Kasumi-1 (cell line): ENCODE measurements at regions not wholly inside any gene's neighbourhood (a gene's known extent, or its start where the extent isn't known, plus 50 kb on each side); places are given as distances from the start of the nearest gene placed in this dataset.

Experiments
- DNase-seq, 2 experiments: peaks; one replicate each; lab custom pipeline; 2025; lab: John Stamatoyannopoulos, UW

DNA sequence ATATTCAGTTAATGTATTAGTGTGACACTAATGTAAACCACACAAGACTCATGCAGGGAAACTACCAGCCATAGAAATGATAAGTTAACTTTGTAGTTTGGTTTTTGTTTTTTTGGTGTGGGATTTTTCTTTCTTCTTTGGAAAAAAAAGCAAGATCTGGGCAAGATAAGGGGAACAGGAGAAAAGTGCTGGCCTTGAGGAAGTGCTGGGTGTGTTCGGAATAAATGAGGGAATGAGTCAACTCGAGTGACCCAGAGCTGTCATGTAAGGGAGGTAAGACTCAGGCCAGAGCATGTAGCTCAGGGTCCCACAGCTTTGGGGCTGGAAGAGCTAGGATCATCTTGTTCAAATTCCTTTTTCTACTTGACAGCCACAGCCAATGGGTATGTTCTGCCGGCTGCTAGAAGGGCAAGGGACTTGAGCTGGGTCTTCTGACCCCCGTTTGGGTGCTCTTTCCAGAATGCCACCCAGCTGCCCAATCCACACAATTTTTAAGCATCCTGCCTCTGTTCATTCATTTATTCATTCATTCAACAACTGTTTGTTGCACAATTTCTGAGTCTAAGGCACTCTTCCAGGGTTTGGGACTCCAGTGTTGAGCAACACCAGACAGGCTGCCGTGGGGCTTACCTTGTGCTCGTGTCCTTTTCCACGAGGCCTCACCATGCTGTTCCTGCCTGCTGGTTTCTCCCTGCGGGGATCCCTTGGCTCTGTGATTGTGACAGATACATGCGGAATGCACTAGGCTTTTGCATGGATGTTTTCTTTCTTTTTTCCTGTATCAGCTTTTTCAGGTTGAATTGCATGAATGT lies 54.5 kb downstream of the CLDN34 start:
- no peak for DNase-seq

DNA sequence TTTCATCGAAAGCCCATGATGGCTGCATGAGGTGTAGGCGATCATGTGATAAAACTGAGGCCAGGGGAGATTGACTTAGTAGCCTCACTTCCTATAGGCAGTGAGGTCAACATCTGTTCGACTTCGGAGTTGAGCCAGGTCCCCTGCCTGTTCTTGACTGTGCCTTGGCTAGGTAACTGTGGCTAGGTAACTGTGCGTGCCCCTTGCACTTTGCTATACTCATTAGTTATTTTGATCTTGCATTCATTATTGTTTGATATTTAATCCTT lies 55.0 kb downstream of the CLDN34 start:
- DNase-seq = no peak

DNA sequence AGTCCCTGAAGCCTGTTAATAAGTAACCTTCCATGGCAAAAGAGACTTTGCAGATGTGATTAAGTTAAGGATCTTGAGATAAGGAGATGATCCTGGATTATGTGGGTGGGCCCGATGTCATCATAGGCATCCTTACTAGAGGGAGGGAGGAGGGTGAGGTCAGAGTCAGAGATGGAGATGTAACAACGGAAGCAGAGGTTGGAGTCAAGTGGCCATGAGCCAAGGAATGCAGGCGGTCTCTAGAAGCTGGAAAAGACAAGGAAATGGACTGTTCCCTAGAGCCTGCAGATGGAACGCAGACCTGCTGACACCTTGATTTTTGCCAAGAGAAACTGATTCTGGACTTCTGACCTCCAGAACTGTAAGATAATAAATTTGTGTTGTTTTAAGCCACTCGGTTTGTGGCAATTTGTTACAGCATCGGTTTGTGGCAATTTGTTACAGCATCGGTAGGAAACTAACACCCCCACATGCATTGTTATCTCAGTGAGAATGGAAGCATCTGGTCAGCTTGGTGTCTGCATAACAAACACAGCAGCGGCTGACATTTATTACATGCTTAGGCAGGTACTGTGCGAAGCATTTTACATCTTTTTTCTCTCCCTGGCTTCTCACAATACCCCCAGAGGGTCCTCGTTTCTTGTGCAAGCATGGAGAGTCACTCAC lies 55.6 kb downstream of the CLDN34 start:
- DNase-seq = no peak

DNA sequence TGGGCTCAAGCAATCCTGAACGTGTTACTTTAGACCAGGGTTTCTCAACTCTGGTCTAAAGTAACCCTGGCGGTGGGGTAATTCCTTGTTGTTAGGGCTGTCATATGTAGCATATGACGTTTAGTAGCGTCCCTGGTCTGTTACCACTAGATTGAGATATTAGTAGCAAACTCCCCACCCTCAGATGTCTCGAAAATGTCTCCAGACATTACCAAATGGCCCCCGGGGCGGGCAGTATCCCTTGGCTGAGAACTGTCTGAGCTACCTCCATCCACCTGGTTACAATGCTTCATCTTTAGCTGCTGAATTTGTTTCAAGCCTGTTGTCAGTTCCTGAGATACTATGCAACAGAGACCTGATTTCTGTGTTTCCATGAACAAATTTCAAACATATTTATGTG lies 56.7 kb downstream of the CLDN34 start:
- DNase-seq = no peak

DNA sequence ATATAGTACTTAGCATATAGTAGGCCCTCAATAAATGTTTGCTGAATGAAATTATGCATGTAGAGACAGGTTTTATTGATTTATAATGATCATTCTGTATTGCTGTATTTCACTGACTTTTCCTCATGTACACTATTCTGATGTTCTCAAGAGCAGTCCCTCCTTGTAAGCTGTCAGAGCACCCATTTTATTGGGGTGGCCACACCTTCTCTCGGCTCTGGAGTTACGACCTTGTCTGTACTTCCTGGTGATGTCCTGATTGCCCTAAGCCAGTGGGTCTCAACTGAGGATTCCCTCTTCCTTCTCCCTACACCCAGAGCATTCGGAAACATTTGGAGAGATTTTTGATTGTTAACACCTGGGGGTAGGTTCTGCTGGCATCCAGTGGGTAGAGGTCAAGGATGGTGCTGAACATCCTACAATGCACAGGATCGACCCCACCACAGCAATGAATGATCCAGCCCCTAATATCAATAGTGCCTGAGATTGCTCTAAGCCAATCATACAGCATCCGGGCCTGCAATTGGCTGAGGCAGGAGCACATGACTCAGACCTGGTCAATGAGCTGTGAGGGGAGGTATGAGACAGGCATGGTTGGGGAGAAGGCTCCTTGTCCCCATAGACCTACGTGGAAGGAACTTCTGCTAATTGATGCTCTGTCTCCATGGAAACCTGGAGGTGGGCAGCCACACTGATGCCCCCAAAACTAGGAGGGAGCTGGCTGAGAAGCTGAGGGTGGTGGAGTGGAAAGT lies 58.8 kb downstream of the CLDN34 start:
- DNase-seq = no peak

DNA sequence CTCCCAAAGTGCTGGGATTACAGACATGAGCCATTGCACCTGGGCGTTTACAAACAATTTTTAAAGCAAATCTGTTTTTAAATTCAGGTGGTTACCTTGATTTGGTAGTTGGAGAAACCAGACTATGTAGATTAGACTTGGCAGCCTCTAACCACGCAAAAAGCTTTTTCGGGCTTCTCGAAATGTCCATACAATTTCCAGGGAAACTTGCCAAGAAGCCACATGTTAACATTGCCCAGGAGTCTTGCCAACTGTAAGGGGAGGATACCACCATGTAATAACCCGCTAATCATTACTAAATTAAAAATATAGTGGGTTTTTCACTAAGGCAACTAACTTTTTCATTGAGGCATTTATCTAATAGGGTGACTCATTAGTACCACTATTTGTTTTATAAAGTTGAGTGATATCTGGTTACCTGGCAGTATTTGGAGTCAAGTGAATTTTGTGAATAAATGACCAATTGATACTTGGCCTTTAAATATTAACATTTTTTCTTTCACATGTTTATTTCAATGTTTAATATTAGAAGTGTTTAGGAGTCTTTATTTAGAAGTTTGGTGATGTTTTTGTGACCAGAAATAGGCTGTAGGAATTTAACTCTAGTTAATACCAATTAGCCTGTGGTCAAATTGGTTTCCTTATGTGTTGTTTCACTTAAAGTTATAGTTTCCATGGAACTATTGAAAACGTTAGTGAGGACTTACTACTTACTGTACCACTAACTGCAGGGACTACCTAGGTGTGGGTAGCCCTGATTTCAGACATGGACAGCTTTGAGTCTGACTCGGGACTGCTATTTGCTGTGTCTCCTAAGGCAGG lies 61.3 kb downstream of the CLDN34 start:
- DNase-seq = no peak

DNA sequence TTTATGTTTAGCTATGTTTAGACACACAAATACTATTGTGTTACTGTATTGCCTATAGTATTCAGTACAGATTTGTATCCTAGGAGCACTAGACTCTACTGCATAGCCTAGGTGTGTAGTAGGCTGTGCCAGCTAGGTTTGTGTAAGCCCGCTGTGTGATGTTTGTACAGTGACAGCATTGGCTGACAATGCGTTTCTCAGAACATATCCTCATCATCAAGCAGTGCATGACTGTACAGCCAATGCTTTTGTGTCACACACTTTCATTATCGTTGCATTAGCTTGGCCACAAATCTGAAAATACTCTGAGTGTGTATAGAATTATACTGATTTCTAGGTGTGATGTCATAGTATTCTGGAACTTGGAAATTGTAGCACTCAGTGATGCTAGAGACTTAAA lies 63.4 kb downstream of the CLDN34 start:
- DNase-seq = no peak

DNA sequence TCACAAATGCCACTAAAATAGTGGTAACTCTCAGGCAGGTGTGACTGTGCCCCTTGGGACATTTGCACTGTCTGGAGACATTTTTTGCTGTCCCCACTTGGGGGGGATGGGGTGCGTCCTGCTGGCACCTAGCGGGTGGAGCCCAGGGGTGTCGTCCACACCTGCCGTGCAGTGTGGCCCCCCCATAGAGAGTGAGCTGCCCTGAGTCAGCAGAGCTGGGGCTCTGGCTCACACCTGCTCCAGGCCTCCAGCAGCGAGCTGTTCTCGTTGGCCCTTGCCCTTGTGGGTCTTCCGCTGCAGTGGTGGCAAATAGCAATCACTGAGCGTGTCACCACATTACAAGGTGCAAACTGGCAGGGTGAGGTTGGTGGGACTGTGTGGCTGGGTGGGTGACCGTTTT lies 64.6 kb downstream of the CLDN34 start:
- DNase-seq = no peak

DNA sequence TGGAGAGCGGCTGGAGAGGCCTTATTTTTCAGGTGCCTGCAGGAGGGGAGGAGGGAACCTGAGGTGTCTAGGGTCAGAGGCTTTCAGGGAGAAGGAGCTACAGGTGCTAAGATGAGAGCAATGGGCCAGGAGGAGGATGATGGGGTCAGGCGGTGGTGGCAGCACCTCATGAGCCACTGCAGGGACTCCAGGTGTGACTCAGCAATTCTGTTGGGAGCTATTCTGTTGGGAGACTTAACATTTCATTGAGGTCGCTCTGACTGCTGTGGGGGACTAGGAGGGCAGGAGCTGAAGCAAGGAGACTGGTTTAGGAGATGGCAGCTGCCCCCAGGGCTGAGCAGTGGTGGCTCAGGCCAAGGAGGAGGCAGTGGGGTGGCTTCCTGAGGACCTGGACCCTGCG lies 65.0 kb downstream of the CLDN34 start:
- no peak for DNase-seq

DNA sequence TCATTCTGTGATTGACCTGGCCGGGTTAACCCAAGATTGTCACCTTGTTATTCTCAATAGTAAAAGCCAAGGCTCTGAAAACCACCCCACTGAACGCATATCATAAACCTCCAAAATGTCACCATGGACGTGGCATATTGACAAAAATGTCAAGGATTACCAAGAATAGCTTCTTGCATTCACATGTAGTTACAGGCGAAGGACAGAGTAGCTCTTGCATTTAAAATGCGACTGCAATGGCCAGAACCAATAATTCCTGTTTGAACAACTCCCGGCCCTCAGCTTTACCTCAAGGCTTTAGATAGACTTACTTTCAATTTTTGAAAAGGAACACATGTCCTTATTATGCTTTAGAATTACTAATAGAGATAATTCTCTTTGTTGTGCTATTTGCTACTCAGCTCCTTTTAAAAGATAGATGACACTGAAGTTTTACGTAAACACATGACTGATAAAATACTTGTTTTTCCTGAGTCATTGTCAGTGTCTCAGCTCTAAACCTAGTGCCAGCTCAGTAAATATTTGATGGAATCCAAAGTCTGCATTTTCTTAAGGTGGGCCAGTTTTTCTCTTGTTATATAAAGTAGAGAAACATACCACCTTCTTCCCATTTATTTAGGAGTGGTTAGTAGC lies 66.3 kb downstream of the CLDN34 start:
- no peak for DNase-seq

DNA sequence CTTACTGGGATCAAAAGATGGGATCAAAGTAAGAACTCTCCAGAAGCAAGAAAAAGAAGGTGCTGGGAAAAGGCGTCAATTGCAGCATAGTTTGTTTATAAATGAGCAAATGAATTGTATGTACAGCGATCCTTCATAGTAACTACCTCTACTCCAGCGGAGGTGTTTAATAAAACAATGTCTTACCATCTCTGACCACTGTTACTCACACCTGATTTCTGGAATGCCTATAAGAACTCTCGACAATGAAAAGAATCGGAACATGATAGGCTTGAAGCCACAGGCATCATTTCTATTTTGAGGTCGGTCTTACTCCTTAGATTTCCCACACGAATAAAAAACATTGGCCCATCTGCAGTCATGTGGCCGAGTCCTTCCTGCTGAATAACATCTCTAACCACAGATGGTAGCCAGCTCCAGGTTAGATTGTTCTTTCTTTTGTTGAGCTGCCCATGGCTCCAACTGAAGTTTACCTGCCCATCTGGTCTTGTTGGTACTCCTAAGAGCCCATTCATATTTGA lies 67.6 kb downstream of the CLDN34 start:
- no peak for DNase-seq

DNA sequence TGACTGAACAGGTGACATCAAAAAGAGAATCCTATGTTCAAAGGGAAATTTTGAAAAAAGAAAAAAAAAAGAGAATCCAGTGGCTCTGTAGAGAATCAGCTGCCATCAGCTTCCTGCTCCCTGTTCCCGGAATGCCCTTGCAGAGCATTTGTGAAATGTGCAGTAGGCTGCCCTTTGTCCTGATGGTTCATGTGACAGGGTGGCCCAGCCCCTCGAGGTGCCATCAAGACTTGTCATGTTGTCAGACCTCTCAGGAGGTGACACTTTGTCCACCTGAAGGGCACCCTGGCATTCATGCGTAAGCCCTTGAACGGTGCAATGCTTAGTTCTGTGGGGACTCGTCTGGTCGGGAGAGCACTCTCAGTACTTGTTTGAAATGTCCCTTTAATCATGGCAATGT lies 71.4 kb downstream of the CLDN34 start:
- no peak for DNase-seq

DNA sequence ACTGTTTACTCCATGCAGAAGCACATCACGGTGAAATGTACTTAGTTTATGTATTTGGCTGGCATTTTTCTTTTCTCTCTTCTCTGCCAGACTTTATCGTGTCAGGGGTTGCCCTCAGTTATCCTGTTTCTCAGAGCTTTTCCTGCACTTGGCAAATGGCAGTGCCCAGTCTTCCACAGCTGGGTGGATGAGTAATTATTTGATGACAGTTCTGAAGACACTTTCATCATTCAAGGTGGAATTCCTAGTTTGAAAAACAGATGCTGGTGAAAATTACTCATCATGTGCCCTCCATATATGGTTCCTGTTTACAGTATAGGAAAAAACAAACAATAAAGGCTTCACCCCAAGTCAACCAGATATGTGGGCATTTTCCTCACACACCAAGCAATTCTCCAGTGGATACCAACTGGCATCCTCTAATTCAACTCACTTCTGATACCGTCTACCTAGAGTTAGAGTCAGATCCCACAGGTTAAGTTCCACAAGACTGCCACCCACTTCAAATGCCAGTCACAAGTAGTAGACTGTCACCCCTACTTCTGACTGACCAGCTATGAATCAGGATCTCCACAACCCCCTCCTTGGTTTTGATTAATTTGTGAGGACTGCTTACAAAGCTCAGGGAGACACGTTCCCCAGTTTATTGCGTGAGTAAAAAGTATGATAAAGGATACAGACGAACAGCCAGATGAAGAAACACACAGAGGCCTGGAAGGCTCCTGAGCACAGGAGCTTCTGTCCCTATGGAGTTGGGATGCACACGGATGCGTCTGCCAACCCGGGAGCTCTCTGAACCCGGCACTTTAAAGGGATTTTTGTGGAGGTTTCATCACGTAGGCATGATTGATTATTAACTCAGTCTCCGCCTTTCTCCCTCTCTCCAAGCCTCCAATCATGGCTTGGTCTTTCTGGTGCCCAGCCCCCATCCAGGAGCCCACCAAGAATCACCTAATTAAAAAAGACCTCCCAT lies 72.9 kb downstream of the CLDN34 start:
- no peak for DNase-seq

DNA sequence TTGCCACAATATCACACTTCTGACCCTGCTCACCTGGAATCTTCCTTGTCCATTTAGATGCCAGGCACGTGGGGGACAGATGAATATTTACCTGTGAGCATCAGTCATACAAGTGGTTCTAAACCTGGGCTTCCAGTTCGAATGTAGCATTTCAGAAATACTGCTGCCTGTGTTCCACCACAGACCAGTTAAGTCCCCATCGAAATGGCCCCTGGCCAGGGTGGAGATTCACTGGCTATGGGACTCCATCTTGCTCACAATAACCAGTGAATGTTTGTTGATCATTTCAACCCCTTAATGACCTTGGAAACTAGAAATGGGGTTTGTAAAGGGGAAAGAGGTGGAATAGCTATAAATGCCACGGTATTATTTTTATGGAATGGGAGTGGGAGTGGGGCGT lies 73.8 kb downstream of the CLDN34 start:
- no peak for DNase-seq

DNA sequence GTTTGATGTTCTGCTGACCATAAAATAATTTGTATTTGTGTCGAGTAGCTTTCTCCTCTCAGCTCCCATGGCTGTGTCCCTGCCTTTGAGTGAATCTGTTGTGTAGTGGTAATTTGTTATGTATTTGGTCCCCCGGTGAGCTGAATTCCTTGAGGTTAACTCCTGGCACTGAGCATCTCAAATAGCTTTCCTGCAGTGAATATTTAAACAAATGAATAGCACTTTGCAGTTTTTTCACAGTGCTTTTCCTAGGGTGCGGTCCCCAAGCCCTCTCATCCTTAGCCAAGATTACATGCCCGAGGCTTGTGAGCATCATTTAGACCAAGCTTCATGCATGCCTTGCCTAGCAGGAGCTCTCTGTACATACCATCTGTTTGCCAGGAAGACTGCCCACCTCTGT lies 74.2 kb downstream of the CLDN34 start:
- DNase-seq = no peak

DNA sequence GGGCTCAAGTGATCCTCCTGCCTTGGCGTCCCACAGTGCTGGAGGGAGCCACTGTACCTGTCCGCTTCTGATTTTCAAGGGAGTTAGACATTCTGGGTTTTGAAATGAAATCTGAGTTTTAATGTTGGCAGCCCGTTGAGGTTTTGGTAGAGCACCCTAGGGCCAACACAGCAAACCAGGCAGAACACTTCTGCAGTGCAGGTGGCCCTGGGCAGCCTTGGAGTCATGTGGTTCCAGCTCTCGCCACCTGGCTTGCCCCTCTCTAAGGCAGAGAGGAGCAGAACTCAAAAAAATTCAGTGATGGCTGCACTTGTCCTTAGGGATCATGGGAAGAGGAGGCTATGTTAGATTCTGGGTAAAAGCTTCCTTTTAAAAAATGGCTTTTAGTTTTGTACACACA lies 74.9 kb downstream of the CLDN34 start:
- DNase-seq = no peak

DNA sequence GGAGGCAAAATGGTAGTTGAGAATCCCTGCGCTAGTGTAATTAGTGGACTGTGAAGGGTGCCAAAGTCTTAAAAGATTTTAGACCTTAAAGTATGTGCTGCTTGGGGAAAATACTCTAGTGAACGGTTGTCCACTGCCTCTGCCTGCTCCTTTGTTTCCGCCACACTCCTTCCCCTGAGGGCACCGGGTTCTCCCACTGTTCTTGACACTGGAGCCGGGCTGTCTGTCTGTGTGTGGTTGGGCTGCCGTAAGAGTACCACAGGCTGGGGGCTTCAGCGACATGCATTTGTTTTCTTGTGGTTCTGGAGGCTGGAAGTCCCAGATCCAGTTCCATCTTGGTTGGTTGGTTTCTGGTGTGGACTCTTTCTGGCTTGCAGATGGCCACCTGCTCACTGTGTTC lies 76.2 kb downstream of the CLDN34 start:
- no peak for DNase-seq

DNA sequence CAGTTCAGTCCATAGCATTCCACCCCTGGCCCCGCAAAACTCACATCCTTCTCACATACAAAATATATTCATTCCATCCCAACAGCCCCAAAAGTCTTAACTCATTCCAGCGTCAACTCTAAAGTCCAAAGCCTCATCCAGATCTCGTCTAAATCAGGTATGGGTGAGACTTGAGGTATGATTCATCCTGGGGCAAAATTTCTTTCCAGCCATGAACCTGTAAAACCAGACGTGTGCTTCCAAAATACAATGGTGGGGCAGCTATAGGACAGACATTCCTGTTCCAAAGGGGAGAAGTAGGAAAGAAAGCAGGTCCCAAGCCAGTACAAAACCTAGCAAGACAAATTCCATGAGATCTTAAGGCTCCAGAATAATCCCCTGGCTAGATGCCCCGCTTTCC lies 76.9 kb downstream of the CLDN34 start:
- DNase-seq = no peak

DNA sequence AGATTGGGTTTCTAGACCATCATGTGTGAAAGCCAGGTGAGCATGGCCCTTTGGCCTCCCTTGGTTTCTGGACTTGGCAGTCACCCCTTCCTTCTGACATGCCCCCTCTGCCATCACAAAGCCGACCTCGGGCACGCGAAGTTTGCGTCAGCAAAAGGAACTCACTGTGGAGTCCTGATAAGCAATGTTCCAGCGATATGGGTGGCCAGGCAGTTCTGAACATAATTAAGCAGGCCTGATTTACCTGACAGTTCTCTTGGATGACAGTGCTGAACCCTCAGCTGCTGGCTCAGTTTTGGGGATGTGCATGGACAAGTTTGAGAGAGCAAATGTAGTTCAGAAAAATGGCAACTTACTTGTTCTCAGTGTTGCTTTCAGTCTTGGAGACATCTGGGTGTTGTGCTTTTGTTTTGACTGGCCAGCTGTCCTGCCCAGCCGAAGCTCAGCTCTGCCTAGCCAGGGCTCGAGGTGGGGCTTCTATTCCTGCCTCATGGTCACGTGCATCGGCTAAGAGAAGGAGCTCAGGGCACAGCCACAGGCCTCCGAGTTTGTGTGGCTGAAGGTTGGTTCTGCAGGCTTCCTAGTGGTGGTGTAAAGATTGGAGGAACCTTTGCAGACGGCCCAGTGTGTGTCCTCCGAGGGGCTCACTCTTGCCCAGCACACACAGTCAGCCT lies 78.3 kb downstream of the CLDN34 start:
- no peak for DNase-seq

DNA sequence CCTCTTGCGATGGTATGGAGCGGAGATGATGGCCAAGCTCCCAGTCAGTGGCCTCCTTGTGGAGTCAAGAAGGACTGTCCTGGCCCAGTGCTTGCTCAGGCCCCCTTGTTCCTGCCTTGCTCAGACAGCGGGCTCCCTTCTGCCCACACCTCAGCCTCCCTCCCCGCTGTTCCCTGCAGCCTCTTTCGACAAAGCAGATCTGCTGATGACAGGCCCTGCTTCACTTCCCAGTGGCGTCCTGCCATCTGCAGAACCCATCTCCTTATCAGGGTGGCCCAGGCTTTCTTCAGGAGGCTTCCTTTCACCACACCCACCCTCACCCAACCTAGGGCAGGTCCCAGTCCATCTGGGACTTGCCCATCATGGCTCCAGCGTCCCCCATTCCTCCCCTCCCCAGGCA lies 80.0 kb downstream of the CLDN34 start:
- no peak for DNase-seq
